Progenitor cell of endocrine pancreas (in vitro differentiated cells): ENCODE measurements at regions not wholly inside any gene's neighbourhood (a gene's known extent, or its start where the extent isn't known, plus 50 kb on each side); places are given as distances from the start of the nearest gene placed in this dataset.
A peak's percentile ranks its signal among the peaks of the same experiment; 100 is the strongest.

ENCODE experiments used
- DNase-seq: peaks from one replicate; pipeline ENCODE4 v3.0.0; 2021; ENCODE audit warnings: low spot score; ENCODE audit not compliant: unreplicated experiment
- H3K27ac Mint-ChIP-seq: 2 replicates; pipeline ENCODE4 v1.8.0; 2021; ENCODE audit warnings: mild to moderate bottlenecking, moderate library complexity, mixed read lengths
- H3K27me3 Mint-ChIP-seq: 2 replicates; pipeline ENCODE4 v1.8.0; 2021; ENCODE audit warnings: mixed read lengths
- H3K36me3 Mint-ChIP-seq: 2 replicates; pipeline ENCODE4 v1.8.0; 2022; ENCODE audit warnings: mixed read lengths; ENCODE audit not compliant: insufficient read depth
- H3K4me1 Mint-ChIP-seq: 2 replicates; pipeline ENCODE4 v1.8.0; 2021; ENCODE audit warnings: low read depth, mixed read lengths
- H3K4me3 Mint-ChIP-seq: 2 replicates; pipeline ENCODE4 v1.8.0; 2021; ENCODE audit warnings: low read depth, mild to moderate bottlenecking, moderate library complexity, mixed read lengths
- H3K9me3 Mint-ChIP-seq: 2 replicates; pipeline ENCODE4 v1.8.0; 2021; ENCODE audit warnings: low read depth, mixed read lengths
- TF ChIP-seq, protein P1 (sequence below): fragments of 200-600 bp; sonication (generic); IDR thresholded peaks from one replicate; pipeline ENCODE4 v1.5.0; 2021; ENCODE audit warnings: antibody characterized with exemption, mild to moderate bottlenecking; ENCODE audit not compliant: unreplicated experiment

DNA sequence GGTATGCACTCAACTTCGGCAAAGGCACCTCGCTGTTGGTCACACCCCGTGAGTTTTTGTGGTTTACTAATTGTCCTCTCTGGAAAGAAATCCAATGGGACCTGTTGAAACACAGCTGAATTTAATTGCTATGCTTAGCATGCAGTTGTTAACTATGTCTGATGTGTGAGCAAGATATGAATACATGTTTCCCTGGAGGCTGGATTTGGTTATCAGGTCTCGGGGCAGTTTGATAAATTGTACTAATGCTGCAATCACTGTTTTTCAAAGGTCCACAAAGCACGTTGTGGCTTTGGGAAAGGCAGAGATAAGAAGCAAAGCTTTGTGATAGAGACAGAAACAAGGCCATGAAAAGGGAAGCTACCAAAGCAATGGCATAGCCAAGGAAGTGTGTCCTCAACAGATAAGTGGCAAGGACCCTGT lies 91.3 kb downstream of the DAD1 start:
- H3K27ac Mint-ChIP-seq, result peak overlapping the region; percentile 54
- no peaks in the 10 kb centered on the region for H3K9me3 Mint-ChIP-seq

DNA sequence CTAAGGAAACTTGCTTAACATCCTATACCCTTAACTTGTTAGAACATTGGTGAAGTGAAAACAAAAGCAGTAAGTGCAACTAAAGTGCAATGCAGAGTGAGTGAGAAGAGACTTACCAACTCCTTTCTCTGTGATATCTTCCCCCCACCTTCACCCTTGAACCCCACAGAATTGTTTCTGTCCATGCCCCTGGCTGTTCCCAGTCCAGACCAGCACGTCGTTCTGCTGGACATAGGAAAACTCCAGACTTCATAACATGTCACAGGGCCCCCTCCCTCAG lies 91.9 kb downstream of the DAD1 start:
- H3K36me3 Mint-ChIP-seq, result no peaks in the 10 kb centered on the region
- TF ChIP-seq, protein P1, sequence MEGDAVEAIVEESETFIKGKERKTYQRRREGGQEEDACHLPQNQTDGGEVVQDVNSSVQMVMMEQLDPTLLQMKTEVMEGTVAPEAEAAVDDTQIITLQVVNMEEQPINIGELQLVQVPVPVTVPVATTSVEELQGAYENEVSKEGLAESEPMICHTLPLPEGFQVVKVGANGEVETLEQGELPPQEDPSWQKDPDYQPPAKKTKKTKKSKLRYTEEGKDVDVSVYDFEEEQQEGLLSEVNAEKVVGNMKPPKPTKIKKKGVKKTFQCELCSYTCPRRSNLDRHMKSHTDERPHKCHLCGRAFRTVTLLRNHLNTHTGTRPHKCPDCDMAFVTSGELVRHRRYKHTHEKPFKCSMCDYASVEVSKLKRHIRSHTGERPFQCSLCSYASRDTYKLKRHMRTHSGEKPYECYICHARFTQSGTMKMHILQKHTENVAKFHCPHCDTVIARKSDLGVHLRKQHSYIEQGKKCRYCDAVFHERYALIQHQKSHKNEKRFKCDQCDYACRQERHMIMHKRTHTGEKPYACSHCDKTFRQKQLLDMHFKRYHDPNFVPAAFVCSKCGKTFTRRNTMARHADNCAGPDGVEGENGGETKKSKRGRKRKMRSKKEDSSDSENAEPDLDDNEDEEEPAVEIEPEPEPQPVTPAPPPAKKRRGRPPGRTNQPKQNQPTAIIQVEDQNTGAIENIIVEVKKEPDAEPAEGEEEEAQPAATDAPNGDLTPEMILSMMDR, result no peak
- no peaks in the 10 kb centered on the region for H3K9me3 Mint-ChIP-seq
- peaks cover 18% of the 10 kb centered on the region for H3K4me1 Mint-ChIP-seq
- H3K27me3 Mint-ChIP-seq, result peaks cover 3% of the 10 kb centered on the region
- no peak overlapping the region for H3K4me3 Mint-ChIP-seq
- no peak for DNase-seq
- H3K27ac Mint-ChIP-seq, result no peak overlapping the region

More for the DNA sequence above, 91.3 kb downstream of the DAD1 start:
- peaks cover 20% of the 10 kb centered on the region for H3K4me1 Mint-ChIP-seq
- H3K27me3 Mint-ChIP-seq, result no peaks in the 10 kb centered on the region
- no peak overlapping the region for H3K4me3 Mint-ChIP-seq
- H3K36me3 Mint-ChIP-seq, result no peaks in the 10 kb centered on the region
- TF ChIP-seq, protein P1, result no peak
- DNase-seq, result no peak

DNA sequence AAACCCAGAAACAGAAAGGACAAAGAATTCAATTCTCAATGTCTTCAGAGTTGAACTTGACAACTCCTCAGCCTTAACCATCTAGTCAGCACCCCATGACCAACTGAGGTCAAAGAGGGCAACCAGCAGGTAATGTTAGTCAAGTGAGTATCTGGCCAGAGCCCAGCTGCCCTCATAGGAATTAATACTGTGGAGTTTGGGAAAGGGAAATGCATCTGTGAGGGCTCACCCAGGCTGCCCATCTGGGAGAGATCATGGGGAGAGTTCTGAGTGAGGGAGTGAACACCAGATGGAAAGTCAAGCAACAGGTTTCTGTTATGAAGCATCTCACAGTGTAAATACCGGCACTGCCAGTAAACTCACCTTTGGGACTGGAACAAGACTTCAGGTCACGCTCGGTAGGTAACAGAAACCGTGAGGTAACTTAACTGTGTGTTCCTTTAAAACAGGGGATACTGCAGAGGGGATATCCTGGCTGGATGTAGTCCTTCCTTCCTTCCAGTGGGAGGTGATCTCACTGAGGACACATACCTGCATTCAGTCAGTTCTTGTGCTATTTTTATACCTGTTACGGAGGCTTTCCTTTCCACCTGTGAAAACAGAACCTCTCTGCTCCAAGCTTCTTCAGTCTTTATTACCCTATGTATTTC lies 94.4 kb downstream of the DAD1 start:
- DNase-seq, result no peak
- H3K27ac Mint-ChIP-seq, result no peak overlapping the region

DNA sequence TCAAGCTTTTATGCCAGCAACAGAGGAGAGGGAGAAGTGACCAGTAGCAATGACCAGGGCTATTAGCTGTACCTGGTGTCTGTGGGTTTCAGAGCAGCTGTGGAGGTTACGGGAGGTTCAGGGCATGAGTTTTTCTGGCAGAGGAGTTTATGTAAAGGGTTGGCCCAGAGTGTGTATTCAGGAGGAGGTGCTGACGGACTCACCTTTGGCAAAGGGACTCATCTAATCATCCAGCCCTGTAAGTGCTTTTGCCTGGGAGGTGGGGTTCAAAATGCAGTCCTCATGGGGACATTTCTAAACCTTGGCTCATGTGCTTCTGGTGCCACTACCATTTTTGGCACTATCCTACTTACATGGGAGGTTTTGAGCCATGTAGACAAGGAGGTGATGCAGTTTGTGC lies 95.3 kb downstream of the DAD1 start:
- Mint-ChIP-seq H3K4me1 (peaks cover 20% of the 10 kb centered on the region), H3K4me3 (no peak overlapping the region), H3K9me3 (no peaks in the 10 kb centered on the region), H3K27ac (no peak overlapping the region), H3K36me3 (no peaks in the 10 kb centered on the region), H3K27me3 (peaks cover 9% of the 10 kb centered on the region)
- TF ChIP-seq, protein P1, result no peak
- no peak for DNase-seq

More for the DNA sequence above, 94.4 kb downstream of the DAD1 start:
- Mint-ChIP-seq H3K9me3 (no peaks in the 10 kb centered on the region), H3K4me3 (no peak overlapping the region), H3K4me1 (peaks cover 16% of the 10 kb centered on the region), H3K36me3 (no peaks in the 10 kb centered on the region), H3K27me3 (peaks cover 9% of the 10 kb centered on the region)
- TF ChIP-seq, protein P1, result no peak

DNA sequence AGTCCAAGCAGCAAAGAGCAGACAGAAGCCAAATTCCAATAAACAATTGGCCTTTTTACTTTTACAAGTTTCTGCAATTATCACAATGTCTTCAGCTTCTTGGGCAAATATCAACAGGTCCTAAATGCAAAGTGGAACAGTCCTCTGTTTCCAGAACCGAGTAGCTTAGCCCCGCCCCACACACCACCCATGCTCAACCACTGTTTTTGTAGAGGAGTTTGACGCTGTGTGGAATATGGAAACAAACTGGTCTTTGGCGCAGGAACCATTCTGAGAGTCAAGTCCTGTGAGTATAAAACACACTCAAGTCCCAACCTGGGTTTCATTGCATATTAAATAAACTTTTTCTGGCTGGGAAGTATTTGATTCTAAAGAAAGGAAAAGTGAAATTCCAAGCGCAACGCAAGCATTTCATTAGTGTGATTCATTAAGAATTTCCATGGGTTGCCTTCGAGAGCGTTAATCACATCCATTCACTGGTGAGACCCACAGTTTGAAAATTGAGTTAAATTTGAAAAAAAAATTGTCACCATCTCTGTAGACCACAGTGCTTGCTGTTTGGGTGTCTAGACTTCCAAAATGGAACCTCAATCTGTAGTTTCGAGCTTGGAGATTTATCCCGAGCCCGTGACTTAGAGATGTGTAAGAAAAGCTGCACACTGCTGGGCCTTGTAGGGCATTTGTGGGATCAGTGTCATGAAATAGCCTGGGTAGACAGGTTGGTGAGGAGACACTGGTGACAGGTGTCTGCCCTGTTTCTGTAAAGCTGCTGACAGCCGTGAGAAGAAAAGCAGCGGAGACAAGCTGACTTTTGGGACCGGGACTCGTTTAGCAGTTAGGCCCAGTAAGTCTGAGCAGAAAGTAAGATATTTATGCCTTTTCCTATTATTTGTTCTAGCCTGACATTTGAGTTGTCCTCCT lies 96.1 kb downstream of the DAD1 start:
- no peaks in the 10 kb centered on the region for H3K36me3 Mint-ChIP-seq
- H3K9me3 Mint-ChIP-seq, result no peaks in the 10 kb centered on the region
- TF ChIP-seq, protein P1, result no peak
- peaks cover 9% of the 10 kb centered on the region for H3K27me3 Mint-ChIP-seq
- DNase-seq, result no peak
- no peak overlapping the region for H3K27ac Mint-ChIP-seq
- H3K4me1 Mint-ChIP-seq, result peaks cover 27% of the 10 kb centered on the region
- H3K4me3 Mint-ChIP-seq, result no peak overlapping the region
